Gastroesophageal sphincter (tissue), 3 donors: ENCODE measurements at regions not wholly inside any gene's neighbourhood (a gene's known extent, or its start where the extent isn't known, plus 50 kb on each side); places are given as distances from the start of the nearest gene placed in this dataset.

Source experiments
- CTCF ChIP-seq, 4 experiments: fragments of 200-600 bp in 2 of 4; fragments of 450-650 bp in 2 of 4; sonication (generic) in 1 of 4; IDR thresholded peaks; one replicate each; pipeline ENCODE4 v1.5.1; 2017 to 2019; ENCODE audit warnings: antibody characterized with exemption in 4 of 4, mild to moderate bottlenecking in 2 of 4, moderate library complexity in 2 of 4
- EP300 ChIP-seq: sonication (generic); formaldehyde crosslinking; IDR thresholded peaks from one replicate; pipeline ENCODE4 v1.6.1; 2017; ENCODE audit warnings: antibody characterized with exemption, mild to moderate bottlenecking
- POLR2A ChIP-seq, 2 donors: fragments of 450-650 bp; IDR thresholded peaks; one replicate each; pipeline ENCODE4 v1.6.1; 2017; ENCODE audit warnings: antibody characterized with exemption in 2 of 2, mild to moderate bottlenecking in 2 of 2, moderate library complexity in 1 of 2
- POLR2AphosphoS5 ChIP-seq: sonication (generic); formaldehyde crosslinking; IDR thresholded peaks from one replicate; pipeline ENCODE4 v1.6.1; 2017; ENCODE audit warnings: antibody characterized with exemption

DNA sequence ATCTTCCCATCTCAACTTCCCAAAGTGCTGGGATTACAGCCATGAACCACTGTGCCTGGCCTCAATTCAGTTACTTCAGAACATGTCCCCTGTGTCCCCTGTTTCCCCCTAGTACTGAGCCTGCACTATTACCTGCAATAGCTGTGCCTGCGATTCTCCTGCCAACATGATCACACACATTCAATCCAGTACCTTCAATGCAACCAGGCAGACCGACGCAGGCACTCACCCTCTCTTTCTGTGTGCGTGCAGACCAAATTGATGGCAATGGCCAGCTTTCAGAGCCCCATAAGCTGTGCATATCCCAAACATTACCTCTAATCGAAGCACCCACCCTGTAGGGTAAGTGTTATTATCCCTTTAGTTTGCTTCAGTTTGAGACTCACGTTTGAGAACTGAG lies 73.0 kb upstream of the EPHB3 start:
- TF ChIP-seq POLR2A (IDR thresholded peaks at IDR 0.05) (no peak), CTCF (IDR thresholded peaks at IDR 0.05) (no peak), EP300 (no peak), POLR2AphosphoS5 (no peak)
